ENCODE measurements at regions not wholly inside any gene's neighbourhood (a gene's known extent, or its start where the extent isn't known, plus 50 kb on each side); places are given as distances from the start of the nearest gene placed in this dataset.

- DNase-seq, result no peak
Measured at GRCh38 chr2:186189816-186190215, 296.2 kb upstream of the ZC3H15 start.

GRCh38 chr2:186195696-186196095 is 290.4 kb upstream of the ZC3H15 start:
- no peak for DNase-seq

DNA sequence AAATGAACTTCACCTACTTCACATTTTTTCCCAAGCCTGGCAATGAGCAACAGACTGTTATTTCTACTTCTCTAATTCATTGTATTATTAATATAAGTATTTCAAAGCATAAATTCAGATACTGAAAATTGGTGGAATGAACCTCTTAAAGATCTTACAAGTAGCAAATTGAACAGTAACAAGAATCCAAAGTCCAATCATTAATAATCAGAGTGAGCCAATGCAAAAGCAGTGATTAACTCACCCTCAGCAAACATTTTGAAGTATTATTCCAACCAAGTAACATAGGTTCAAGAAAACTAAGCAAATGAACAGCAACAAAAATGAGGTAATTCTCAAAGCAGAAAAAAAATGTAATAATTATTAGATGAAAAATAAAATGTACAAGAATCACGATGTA is 288.1 kb upstream of the ZC3H15 start:
- no peak for DNase-seq

DNA sequence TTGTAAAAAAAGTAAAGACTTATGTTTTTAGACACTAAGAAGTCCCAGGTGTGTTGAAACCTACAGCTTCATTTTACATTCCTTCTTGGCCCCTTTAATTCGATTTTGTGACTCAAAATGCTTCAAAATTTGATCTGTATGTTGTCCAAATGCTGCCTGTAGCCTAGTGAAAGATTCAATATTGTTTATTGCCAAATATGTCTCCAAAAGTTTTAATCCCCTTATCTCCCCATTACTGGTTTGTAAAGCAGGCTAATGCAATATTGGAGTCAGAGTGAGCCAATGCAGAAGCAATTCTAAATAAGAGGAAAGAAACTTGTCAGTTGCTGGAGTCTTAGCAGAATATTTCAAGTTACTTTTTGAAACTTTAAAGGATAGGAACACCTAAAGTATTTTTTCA is 287.0 kb upstream of the ZC3H15 start:
- DNase-seq, result no peak

DNA sequence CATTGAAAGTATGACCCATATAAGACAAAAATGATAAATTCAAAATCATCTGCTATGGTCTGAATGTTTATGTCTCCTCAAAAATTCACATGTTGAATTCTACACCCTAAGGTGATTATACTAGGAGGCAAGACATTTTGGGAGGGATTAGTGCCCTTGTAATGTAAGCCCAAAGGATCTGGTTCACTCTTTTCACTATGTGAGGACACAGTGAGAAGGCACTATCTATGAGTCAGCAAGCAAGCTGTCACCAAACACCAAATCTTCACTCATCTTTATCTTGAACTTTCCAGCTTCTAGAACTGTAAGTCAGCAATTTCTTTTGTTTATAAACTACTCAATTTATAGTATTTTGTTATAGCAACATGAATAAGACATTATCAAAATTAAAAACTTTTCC is 284.7 kb upstream of the ZC3H15 start:
- DNase-seq, result no peak

- no peak for DNase-seq
Measured at GRCh38 chr2:186205254-186205911, 280.7 kb upstream of the ZC3H15 start.

GRCh38 chr2:186209532-186209931 is 276.5 kb upstream of the ZC3H15 start:
- DNase-seq, result no peak

DNA sequence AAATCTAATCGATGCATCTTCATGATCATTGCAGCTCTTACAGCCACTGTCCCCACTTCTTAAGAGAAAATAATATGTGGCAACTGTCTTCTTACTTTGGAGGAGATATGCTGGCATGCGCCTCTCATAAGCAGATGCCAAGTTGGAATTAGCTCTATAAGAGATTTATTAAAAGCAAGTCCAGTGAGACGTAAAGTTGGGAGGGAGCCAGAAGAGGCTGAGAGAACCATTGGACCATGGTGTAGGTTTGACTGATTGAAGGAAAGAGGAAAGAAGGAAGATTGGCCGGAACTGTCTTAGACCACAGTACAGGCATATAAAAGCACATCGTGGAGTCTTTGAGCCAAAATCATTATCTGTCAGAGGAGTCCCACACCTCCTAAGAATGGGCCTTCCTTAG is 265.7 kb upstream of the ZC3H15 start:
- DNase-seq, result no peak

DNA sequence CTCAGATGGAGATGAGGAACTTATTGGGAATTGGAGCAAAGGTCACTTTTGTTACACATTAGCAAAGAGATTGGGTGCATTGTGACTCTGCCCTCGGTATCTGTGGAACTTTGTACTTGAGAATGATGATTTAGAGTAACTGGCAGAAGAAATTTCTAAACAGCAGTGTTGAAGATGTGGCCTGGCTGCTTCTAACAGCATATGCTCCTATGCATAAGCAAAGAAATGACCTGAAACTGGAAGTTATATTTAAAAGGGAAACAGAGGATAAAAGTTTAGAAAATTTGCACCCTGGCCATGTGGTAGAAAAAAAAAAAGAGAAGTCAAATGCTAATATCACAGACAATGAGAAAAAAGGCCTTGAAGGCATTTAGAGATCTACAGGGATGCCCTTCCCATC is 256.8 kb upstream of the ZC3H15 start:
- no peak for DNase-seq

DNA sequence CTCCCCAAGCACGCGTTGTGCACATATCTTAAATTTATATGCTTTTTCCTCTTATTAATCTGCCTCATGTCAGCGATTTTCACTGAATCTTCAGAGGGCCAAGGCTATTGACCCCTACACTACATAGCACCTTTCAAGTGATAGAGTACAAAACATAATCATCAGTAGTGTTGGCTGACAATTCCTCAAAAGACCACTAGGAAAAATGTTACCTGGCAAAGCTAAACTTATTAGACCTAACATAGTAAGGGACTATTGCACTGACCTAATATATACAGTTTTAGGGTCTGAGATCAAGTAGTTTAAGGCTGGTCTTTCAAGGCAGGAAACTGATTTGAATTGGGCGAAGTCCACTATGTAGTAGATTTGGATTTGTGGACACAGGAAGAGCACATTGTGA is 244.2 kb upstream of the ZC3H15 start:
- no peak for DNase-seq

DNA sequence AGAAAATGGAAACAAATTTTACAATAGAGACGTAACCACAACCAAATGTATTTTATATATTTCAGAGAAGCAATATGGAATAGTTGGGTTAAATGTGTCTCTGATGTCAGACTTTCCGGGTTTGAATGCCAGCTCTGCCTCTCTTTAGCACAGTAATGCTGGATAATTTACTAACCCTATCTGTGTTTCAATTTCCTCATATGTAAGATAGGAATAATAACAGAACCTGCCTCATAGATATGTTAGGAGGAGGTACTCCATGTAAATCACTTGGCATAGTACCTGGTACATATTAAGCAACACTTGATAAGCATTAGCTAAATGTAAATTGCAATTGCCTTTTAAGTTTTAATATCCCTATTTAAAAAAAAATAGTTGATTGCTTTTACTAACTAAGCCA is 231.3 kb upstream of the ZC3H15 start:
- DNase-seq, result no peak

DNA sequence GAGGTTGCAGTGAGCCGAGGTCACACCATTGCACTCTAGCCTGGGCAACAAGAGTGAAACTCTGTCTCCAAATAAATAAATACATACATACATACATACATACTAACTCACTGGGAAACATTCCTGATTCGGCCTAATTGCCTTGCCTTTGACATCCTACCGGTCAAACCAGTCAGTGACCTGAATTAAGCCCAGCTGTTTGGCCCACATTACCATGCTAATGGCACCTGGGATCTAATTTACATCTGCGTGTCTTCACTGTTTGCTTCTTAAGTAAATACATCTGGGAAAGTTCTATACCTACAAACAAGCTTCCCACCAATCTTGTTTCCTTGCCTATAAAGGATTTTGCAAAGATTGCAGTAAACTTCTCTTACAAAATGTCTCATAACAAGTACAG is 230.2 kb upstream of the ZC3H15 start:
- DNase-seq, result no peak

DNA sequence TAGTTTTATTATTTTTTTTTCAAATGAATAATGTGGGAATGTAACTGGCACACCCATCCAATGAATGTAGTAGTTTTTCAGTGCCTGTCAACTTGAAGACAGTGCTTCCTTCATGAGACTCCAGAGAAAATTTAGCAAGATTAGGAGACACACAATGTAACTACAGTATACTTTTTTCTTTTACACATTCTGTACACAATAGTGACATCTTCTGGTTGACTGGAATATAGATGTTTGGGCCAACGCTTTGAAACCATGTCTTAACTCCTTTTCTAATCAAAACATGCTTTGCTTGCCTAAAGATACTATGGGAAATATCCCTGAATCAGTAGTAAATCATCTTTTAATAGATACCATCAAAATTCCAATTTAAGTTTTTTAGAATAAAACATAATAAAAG is 229.5 kb upstream of the ZC3H15 start:
- DNase-seq, result peak; percentile 51

DNA sequence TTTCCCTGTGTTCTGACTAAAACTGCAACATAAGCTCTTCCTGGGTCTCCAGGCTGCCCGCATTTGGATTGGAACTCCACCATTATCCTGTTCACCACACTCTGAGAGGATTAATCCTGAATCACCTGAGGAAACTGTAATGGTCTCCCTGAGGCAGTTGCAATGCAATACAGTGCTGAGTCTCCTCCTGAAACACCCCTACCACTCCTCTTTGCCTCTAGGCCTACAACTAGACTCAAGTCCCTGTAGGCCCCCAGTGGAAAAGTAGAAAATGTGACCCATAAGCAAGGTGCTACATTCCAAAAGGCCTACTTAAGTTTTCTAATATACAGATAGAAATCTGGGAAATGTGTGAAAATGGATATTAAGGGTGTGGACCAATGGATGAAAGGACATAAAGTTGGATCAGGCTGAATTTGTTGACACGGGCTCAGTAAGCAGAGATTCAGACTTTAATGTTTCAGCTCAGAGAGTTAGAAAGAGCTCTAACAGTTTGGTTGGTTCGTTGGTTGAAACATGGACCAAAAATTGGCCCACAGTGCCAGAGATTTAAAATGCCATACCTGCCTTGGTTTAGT is 222.3 kb upstream of the ZC3H15 start:
- no peak for DNase-seq

- no peak for DNase-seq
Measured at GRCh38 chr2:186269536-186269935, 216.5 kb upstream of the ZC3H15 start.

DNA sequence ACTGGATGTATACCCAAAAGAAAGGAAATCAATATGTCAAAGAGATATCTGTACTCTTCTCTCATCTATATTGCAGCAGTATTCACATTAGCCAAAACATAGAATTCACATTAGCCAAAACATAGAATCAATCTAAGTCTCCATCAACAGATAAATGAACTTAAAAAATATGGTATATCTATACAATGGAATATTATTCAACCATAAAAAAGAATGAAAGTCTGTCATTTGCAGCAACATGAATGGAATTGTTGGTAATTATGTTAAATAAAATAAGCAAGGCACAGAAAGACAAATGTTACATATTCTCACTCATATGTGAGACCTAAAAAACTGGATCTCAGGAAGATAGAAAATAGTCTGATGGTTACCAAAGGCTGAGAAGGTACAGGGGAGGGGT is 212.1 kb upstream of the ZC3H15 start:
- no peak for DNase-seq

GRCh38 chr2:186274936-186275575 is 211.0 kb upstream of the ZC3H15 start:
- no peak for DNase-seq

GRCh38 chr2:186276909-186277308 is 209.2 kb upstream of the ZC3H15 start:
- DNase-seq, result no peak

- no peak for DNase-seq
Measured at GRCh38 chr2:186281726-186282125, 204.3 kb upstream of the ZC3H15 start.

GRCh38 chr2:186294248-186294888 is 191.7 kb upstream of the ZC3H15 start:
- no peak for DNase-seq

- no peak for DNase-seq
Measured at GRCh38 chr2:186299610-186300009, 186.4 kb upstream of the ZC3H15 start.

DNA sequence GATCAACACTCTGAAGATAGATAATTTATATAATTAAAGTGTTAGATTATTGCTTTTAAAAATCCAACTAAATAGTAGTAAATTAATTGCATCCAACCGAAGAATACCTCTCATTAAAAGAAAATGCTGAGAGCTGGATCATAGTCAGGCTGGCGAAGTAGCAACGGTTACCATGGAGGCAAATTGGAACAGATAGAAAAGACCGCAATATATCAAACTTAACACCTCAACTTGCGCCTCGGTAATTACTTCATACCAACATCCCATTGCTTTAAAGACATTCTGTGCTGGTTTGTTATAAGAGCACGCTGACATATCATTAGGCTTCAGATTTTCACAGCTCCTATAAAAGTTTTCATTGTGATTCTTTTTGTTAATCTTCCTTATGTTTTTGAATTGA is 183.8 kb upstream of the ZC3H15 start:
- DNase-seq, result no peak

GRCh38 chr2:186303091-186303490 is 183.0 kb upstream of the ZC3H15 start:
- no peak for DNase-seq

DNA sequence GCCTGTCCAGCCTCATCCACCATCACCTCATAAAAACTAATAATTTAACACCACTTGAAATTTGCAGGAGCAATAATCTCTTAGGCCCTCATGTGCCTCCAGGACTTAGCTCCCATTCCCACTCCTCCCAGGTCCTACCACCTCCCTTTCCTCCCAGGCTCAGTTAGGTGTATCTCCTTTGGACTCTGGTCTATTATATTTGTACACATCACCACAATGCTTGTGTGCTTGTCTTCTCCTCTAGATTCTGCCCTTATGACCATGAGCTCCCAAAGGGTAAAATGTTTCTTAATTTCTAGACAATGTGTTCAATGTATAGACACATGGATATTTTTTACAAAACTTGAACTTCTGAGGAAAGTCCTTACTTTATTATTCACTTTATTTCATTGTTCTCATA is 182.0 kb upstream of the ZC3H15 start:
- no peak for DNase-seq

Measured in dermis blood vessel endothelial cell (primary cell).